GM21528 (cell line): ENCODE measurements at regions not wholly inside any gene's neighbourhood (a gene's known extent, or its start where the extent isn't known, plus 50 kb on each side); places are given as distances from the start of the nearest gene placed in this dataset.

Experiments
- ATAC-seq: cut with Tn5 transposase; IDR thresholded peaks from one replicate; pipeline ENCODE4 v1.9.1; 2021; ENCODE audit warnings: mild to moderate bottlenecking, moderate library complexity; ENCODE audit not compliant: unreplicated experiment, low FRiP score

GRCh38 chr10:94043431-94043990 lies 49.8 kb downstream of the PLCE1 start:
- ATAC-seq = no peak

GRCh38 chr10:94046098-94046497 lies 52.4 kb downstream of the PLCE1 start:
- no peak for ATAC-seq

- ATAC-seq = no peak
These were observed 53.6 kb downstream of the PLCE1 start for GRCh38 chr10:94047293-94047692.

GRCh38 chr10:94049911-94050310 lies 56.2 kb downstream of the PLCE1 start:
- no peak for ATAC-seq

GRCh38 chr10:94052281-94052680 lies 58.5 kb downstream of the PLCE1 start:
- ATAC-seq = no peak

GRCh38 chr10:94052866-94053791 lies 59.4 kb downstream of the PLCE1 start:
- ATAC-seq = no peak

DNA sequence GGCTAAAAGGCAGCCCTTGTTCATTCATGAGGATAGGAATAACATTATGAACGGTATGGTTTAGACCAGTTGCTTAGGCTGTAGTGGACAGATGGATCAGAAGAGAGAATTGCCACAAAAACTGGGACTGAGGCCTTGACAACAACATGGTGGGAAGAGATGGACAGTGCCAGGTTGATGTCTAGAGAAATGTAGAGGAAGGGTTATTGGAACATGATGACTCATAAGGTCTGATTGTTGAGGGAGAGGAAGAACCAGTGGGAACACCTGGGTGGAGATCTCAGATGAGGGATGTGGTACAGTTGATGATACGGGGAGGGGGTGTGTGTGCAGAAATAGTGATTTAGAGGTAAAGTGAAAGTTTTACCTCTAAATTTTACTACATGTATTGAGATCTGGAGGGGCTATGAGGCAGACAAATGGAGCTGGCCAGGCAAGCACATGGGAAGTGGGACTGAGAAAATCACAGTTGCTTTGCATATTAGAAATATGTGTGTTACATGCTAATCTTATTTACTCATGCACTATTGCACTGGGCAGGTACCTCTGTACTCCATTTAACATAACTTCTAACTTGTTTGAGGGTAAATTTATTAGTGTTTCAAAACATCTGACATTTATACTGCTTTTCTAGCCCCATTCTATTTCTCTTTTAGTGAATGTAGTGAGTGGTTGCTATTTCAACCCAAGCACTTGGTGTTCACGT lies 65.6 kb downstream of the PLCE1 start:
- ATAC-seq = no peak

- no peak for ATAC-seq
These were observed 67.3 kb downstream of the PLCE1 start for GRCh38 chr10:94061026-94061425.

DNA sequence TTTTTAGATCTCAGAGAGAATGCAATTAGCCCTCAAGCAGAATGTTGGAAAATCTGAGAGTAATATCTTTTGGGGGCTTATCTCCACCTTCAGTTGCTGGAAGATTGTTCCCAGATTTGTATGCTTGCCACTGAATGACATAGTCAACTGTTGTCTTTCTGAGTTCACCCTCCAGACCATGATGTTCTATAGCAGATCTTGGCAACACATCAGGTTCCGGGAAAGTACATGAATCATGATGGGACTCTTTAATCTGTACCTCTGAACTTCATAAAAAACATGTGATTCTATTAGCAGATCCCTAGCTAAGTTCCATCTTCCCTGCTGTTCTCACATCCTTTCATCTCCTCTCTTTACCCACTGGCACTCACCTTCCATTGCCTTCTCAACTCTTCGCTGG lies 68.9 kb downstream of the PLCE1 start:
- ATAC-seq = no peak

DNA sequence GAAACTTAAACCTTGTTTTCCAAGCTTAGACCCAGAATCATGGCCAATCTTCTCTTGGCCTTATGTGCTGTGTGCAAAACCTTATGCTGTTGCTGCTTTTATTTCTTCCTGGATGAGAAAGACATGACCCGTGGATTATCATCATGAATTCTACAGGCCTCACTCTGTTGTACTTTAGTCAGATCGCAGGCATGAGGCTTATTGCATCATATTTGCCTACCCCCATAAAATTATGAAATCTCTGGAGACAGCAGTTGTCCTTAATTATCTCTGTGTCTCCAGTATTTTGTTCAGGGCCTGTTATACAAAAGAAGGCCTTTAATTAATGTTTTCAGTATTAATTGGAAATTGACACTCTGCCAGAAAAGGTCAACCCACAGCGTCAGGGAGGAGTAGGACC lies 71.6 kb downstream of the PLCE1 start:
- ATAC-seq = no peak

DNA sequence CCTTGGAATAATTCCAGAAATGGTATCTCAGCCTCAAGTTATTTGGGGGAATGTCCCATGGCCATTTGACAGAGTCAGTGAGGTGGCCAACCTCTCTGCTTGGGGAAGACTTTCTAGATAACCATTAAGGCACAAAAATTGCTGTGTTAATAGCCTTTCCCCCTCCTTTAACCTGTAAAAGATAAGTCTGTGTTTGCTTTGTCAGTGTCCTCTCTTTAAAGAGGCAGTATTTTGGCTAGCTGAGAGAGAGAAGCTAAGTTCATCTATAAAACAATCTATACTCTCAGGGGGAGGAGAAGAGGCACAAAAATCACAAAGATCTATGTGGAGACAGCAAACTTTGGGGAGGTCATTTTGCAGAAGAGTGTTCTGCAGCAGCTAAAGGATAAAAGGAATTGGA lies 72.1 kb downstream of the PLCE1 start:
- no peak for ATAC-seq

GRCh38 chr10:94066411-94066810 lies 72.7 kb downstream of the PLCE1 start:
- ATAC-seq = no peak

GRCh38 chr10:94069884-94070283 lies 76.2 kb downstream of the PLCE1 start:
- no peak for ATAC-seq

GRCh38 chr10:94074462-94074861 lies 80.7 kb downstream of the PLCE1 start:
- no peak for ATAC-seq

DNA sequence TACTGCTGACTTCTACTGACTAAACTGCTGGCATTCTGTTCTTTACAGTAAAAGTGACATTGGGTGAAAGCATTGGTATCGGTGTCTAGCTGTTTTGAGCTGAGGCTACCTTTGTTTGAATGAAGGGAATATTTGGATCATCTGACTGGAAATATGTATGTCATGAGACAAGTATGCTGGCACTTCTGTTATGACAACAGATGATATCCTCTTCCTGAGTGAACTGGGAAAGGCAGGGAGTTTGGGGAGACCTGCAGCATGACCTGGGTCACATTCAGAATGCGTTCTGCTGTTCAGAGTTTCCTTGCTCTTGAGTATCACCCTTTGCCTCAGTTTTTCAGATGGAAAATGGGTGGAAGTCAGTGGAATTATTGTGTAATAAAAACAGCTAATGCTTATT lies 81.8 kb downstream of the PLCE1 start:
- ATAC-seq = no peak

DNA sequence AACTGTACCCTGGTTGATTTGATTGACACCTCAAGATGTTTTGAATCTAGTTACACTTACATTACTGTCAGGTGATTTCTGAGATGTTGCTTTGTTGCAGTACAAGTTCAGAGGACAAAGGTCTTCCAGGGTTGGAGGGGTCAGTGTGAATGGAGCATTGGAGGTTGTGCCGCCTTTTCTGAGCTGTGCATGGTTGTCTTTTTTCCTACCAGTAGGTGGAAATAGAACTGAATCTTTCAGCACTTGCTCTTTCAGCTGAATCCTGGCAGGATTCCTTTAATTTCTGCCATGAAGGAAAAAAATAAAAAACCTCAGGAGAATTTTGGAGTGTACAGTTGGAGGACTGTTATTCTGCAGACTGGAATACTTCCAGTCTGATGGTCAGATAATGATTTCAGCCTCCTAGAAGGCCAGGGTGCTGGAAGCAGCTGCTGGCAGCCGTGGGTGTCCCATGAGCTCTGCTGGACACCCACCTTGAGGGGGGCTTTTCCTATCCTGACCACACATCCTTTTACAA lies 82.7 kb downstream of the PLCE1 start:
- no peak for ATAC-seq

- no peak for ATAC-seq
These were observed 83.3 kb downstream of the PLCE1 start for GRCh38 chr10:94077042-94077441.

- no peak for ATAC-seq
These were observed 86.4 kb downstream of the PLCE1 start for GRCh38 chr10:94080108-94080507.

DNA sequence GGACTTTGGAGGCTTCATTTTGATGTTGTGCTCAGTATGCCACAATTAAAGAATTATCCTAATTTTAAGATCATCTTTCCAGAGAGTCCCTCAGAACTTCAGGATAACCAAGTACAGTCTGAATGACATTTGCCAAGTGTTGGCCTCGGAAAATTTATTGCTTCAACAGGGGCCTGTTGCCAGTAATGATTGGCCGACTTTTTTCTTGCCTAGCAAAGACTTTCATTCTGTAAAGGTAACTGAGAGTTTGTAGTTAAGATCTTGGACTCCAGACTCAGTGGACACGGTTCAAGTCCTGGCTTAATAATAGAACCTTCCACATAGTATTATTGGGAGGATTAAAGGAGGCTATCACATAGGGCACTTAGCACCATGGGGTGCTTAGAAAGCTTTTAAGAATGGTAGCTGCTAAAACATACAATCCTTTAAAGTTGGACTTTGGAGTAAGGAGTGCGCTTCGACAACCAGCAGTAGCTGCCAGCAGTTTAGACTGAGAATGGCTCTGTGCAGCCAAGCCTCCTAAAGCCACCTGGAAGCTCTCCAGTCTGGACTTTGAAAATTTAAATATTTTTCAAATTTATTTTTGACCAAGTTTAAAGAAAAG lies 90.0 kb downstream of the PLCE1 start:
- ATAC-seq = no peak

DNA sequence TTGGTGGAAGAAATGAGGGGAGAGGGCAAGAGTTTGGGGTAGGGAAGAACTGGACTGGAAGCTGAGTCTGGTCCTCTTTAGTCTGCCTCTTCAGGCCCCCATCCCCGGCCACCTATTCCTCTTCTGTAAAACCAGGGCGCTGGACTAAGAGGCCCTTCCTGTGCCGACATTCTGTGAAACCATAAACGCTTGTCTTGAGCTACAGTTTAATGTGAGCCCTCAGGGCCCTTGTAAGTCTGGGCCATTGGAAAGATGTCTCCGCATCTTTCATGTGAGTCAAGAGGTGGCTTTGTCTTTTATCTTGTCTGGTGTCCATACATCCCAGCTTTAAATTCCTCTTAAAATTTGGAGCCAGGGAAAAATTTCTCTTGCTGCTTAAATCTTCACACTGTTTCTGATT lies 90.6 kb downstream of the PLCE1 start:
- no peak for ATAC-seq

GRCh38 chr10:94085288-94085687 lies 91.6 kb downstream of the PLCE1 start:
- ATAC-seq = no peak
